Uterus (tissue), 3 donors: ENCODE measurements at regions not wholly inside any gene's neighbourhood (a gene's known extent, or its start where the extent isn't known, plus 50 kb on each side); places are given as distances from the start of the nearest gene placed in this dataset.

ENCODE experiments used
- DNase-seq, 2 donors: peaks; one replicate each; pipeline ENCODE4 v3.0.0-alpha.2; 2019 to 2020
- H3K27ac ChIP-seq, 2 donors: fragments of 200-600 bp; sonication (generic); 1 replicate in 1 of 2; 2 replicates in 1 of 2; pipeline ENCODE4 v1.5.1; 2016 to 2018
- H3K27me3 ChIP-seq, 2 donors: fragments of 200-600 bp; sonication (generic); one replicate each; pipeline ENCODE4 v1.5.1; 2018 to 2019; ENCODE audit warnings: control low read depth in 1 of 2
- H3K36me3 ChIP-seq, 2 donors: fragments of 200-600 bp; sonication (generic); one replicate each; pipeline ENCODE4 v1.5.1; 2019; ENCODE audit warnings: control low read depth in 1 of 2
- H3K4me1 ChIP-seq, 2 donors: fragments of 200-600 bp; sonication (generic); one replicate each; pipeline ENCODE4 v1.5.1; 2018 to 2019; ENCODE audit warnings: control low read depth in 1 of 2
- H3K4me3 ChIP-seq, 2 donors: fragments of 200-600 bp; sonication (generic); 1 replicate in 1 of 2; 2 replicates in 1 of 2; pipeline ENCODE4 v1.5.1; 2018 to 2019; ENCODE audit warnings: mild to moderate bottlenecking in 1 of 2
- H3K9me3 ChIP-seq, 2 donors: fragments of 200-600 bp; sonication (generic); one replicate each; pipeline ENCODE4 v1.5.1; 2019; ENCODE audit warnings: control low read depth in 1 of 2
- CTCF ChIP-seq, 4 experiments: fragments of 200-600 bp in 2 of 4; fragments of 450-650 bp in 2 of 4; sonication (generic) in 2 of 4; IDR thresholded peaks; one replicate each; pipeline ENCODE4 v1.5.1; 2016 to 2019; ENCODE audit warnings: antibody characterized with exemption in 4 of 4, mild to moderate bottlenecking in 2 of 4, moderate library complexity in 1 of 4
- POLR2A ChIP-seq, 2 donors: fragments of 450-650 bp; IDR thresholded peaks; one replicate each; pipeline ENCODE4 v1.6.1; 2016; ENCODE audit warnings: antibody characterized with exemption in 2 of 2, mild to moderate bottlenecking in 1 of 2, moderate library complexity in 1 of 2
- intact Hi-C: fragments of 100-400 bp; cut with DNase I; formaldehyde crosslinking; loops from one replicate; pipeline ENCODE4 v1.15.1; 2023; ENCODE audit warnings: low total_unique reads
- donor health status: DM: yes; HTN: yes; CAD: no.

DNA sequence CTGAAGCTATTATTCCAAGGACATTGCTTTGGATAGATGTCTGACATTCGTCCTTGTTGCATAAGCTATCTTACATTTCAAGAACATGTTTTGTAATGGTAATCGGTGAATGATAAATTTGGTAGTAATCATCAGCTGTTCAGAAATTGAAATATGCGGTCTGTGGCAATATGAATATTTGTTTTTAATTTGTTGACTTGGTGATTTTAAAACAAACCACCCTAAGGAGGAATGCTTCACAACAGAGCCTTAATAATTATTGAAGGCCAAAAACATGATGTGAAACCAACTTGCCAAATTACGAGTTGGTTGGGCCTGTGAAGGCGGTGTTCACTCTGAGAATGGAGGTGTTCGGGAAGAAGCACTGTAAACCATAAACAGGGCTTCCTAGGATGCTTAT lies 149.7 kb upstream of the TUT7 start:
- intact Hi-C loops, result no loop called here

DNA sequence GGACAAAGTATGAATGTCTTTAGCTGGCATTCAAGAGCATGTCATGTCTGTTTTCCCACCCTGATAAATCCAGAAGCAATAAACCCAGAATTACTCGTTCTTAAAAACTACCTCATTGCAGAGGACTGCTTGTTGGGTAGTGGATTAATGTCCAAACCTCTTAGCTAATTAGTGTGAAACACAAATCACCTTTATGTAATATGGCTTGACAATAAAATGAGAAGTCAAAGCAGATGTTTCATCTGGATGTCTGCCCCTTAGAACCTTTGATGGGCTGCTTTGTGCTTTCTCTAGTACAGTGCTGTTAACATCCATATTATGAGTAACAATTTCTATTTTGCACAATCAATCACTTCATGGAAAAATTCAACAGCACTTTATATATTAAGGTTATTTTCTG lies 149.1 kb upstream of the TUT7 start:
- intact Hi-C loops, result no loop called here
- H3K27ac ChIP-seq, result peak overlapping the region in 1 of 2 donors; percentile 67
- no peak for TF ChIP-seq POLR2A (IDR thresholded peaks at IDR 0.05)
- TF ChIP-seq CTCF (IDR thresholded peaks at IDR 0.05), result no peak
- peaks cover 0 to 7% of the 10 kb centered on the region in 2 donors for H3K4me1 ChIP-seq
- DNase-seq, result no peak
- no peak overlapping the region for H3K4me3 ChIP-seq
- H3K9me3 ChIP-seq, result no peaks in the 10 kb centered on the region
- H3K36me3 ChIP-seq, result no peaks in the 10 kb centered on the region
- H3K27me3 ChIP-seq, result no peaks in the 10 kb centered on the region

More for the DNA sequence above, 149.7 kb upstream of the TUT7 start:
- DNase-seq, result no peak
- Histone ChIP-seq H3K4me3 (no peak overlapping the region), H3K9me3 (no peaks in the 10 kb centered on the region), H3K27ac (peak overlapping the region in 1 of 2 donors; percentile 67), H3K36me3 (no peaks in the 10 kb centered on the region), H3K27me3 (no peaks in the 10 kb centered on the region), H3K4me1 (peaks cover 0 to 7% of the 10 kb centered on the region in 2 donors)
- no peak for TF ChIP-seq POLR2A (IDR thresholded peaks at IDR 0.05)

- TF ChIP-seq POLR2A (IDR thresholded peaks at IDR 0.05) (no peak), CTCF (IDR thresholded peaks at IDR 0.05) (no peak)
- H3K36me3 ChIP-seq, result no peaks in the 10 kb centered on the region
- DNase-seq, result no peak
- intact Hi-C loops, result no loop called here
- no peaks in the 10 kb centered on the region for H3K9me3 ChIP-seq
- no peak overlapping the region for H3K4me3 ChIP-seq
- H3K4me1 ChIP-seq, result peaks cover 0 to 7% of the 10 kb centered on the region in 2 donors
- peak overlapping the region; percentile 67 to 72 for H3K27ac ChIP-seq
- no peaks in the 10 kb centered on the region for H3K27me3 ChIP-seq
Measured at GRCh38 chr9:86500667-86501435, 146.6 kb upstream of the TUT7 start.

DNA sequence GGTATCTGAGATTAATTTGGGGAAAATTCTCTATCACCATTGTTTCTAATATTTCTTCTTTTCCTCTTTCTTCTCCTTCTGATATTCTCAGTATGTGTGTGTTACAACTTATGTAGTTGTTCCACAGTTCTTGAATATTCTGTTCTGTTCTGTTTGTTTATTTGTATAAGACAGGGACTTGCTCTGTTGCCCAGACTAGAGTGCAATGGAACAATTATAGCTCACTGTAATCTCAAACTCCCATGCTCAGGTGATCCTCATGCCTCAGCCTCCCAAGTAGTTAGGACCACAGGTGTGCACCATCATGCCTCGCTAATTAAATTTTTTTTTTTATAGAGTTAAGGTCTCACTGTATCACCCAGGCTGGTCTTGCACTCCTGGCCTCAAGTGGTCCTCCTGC lies 145.8 kb upstream of the TUT7 start:
- Histone ChIP-seq H3K4me3 (no peak overlapping the region), H3K4me1 (peaks cover 0 to 7% of the 10 kb centered on the region in 2 donors), H3K36me3 (no peaks in the 10 kb centered on the region), H3K27ac (peak overlapping the region in 1 of 2 donors; percentile 67), H3K9me3 (no peaks in the 10 kb centered on the region), H3K27me3 (no peaks in the 10 kb centered on the region)
- intact Hi-C loops, result no loop called here
- no peak for DNase-seq
- TF ChIP-seq CTCF (IDR thresholded peaks at IDR 0.05) (no peak), POLR2A (IDR thresholded peaks at IDR 0.05) (no peak)

- TF ChIP-seq POLR2A (IDR thresholded peaks at IDR 0.05), result no peak
- Histone ChIP-seq H3K27ac (peak overlapping the region; percentile 33 to 54), H3K27me3 (no peaks in the 10 kb centered on the region), H3K9me3 (no peaks in the 10 kb centered on the region), H3K4me3 (no peak overlapping the region), H3K4me1 (peaks cover 0 to 5% of the 10 kb centered on the region in 2 donors), H3K36me3 (no peaks in the 10 kb centered on the region)
- no peak for DNase-seq
- intact Hi-C loops, result no loop called here
Measured at GRCh38 chr9:86494644-86495111, 140.5 kb upstream of the TUT7 start.

GRCh38 chr9:86491468-86492266 lies 137.5 kb upstream of the TUT7 start:
- TF ChIP-seq POLR2A (IDR thresholded peaks at IDR 0.05), result no peak
- intact Hi-C loops, result no loop called here
- Histone ChIP-seq H3K4me1 (peaks cover 0 to 5% of the 10 kb centered on the region in 2 donors), H3K27me3 (no peaks in the 10 kb centered on the region), H3K27ac (peak overlapping the region; percentile 18 to 73), H3K9me3 (no peaks in the 10 kb centered on the region), H3K36me3 (no peaks in the 10 kb centered on the region), H3K4me3 (no peak overlapping the region)
- DNase-seq, result no peak
